ENCODE measurements at regions not wholly inside any gene's neighbourhood (a gene's known extent, or its start where the extent isn't known, plus 50 kb on each side); places are given as distances from the start of the nearest gene placed in this dataset.

DNA sequence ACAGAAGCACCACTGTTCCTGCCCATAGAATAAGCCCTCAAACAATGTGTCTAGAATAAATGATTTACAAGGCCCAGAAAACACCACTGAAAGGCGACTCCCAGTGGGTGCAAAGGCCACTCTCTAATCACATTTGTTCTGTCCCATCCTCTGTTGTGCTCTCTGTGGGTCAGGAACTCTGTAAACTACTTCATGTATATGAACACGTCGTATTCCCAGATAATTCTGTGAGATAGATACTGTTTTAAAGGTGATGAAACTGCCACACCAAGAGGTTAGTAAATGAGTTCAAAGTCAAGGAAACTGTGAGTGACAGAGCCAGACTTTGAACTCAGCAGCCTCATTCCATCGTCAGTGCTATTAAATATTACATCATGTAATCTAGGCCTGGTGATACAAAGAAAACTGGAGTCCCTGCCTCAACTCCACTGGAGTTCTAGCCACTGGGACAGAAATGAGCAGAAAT is 269.7 kb upstream of the DCC start:
- Histone ChIP-seq H4K20me1 (no peaks in the 10 kb centered on the region), H3K27me3 (no peaks in the 10 kb centered on the region), H3K4me3 (no peak overlapping the region), H3K4me1 (no peaks in the 10 kb centered on the region), H3K9ac (no peak overlapping the region), H3K4me2 (no peak overlapping the region), H3K36me3 (no peaks in the 10 kb centered on the region), H3K9me3 (replicated peaks in 1 of 11) (peaks cover 7 to 19% (median 13%) of the 10 kb centered on the region in 11 experiments; a peak in 21 of 22 replicates), H3K27ac (no peak overlapping the region)
- no peak for TF ChIP-seq Cebpa-rat (IDR thresholded peaks at IDR 0.05)

GRCh38 chr18:52077251-52077983 is 262.6 kb upstream of the DCC start:
- Histone ChIP-seq H3K4me1 (peaks cover 0 to 7% (median 0%) of the 10 kb centered on the region in 10 experiments; a peak in 1 of 20 replicates), H3K4me2 (no peak overlapping the region), H3K9ac (no peak overlapping the region), H3K27ac (no peak overlapping the region), H3K36me3 (no peaks in the 10 kb centered on the region), H3K27me3 (no peaks in the 10 kb centered on the region), H3K9me3 (replicated peaks in 1 of 11) (no peaks in the 10 kb centered on the region), H4K20me1 (no peaks in the 10 kb centered on the region), H3K4me3 (no peak overlapping the region)
- no peak for TF ChIP-seq Cebpa-rat (IDR thresholded peaks at IDR 0.05)

DNA sequence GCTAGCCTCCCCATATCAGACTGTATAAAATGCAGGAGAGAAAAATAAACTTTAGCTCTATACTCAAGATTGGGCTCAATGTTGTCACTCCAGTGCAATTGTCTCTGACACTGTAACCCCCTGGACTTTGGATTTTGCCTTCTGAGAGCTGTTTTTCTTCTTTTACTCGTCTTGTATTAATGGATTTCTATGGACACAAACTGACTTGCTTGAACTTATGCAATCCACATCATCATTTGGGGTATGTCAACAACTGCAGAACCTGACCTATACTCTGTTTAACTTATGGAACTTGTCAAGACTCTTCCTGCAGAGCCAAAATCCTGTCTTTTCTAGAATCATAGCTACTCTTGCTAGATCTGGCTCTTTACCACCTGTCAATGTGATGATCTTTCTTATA is 257.8 kb upstream of the DCC start:
- Histone ChIP-seq H3K27me3 (no peaks in the 10 kb centered on the region), H3K4me3 (no peak overlapping the region), H3K27ac (no peak overlapping the region), H4K20me1 (no peaks in the 10 kb centered on the region), H3K4me2 (no peak overlapping the region), H3K4me1 (no peaks in the 10 kb centered on the region), H3K36me3 (no peaks in the 10 kb centered on the region), H3K9ac (no peak overlapping the region), H3K9me3 (replicated peaks in 1 of 11) (no peaks in the 10 kb centered on the region)
- TF ChIP-seq Cebpa-rat (IDR thresholded peaks at IDR 0.05): no peak

DNA sequence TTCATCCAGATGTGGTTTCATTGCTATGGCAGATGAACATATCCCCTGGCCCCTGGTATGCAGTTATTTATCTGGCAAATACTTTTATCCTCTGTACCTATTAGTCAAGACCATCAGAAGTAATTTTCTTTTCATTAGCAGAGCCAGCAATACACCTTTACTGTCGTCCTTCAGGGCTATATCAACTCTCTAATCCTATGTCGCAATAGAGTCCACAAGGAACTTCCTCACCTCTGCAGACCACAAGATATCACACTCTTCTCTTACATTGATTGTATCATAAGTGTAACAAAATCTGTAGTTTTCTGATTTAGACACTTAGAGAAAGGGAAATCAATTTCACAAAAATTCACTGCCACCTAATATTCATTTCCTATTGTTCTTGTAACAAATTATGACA is 252.9 kb upstream of the DCC start:
- no peaks in the 10 kb centered on the region for H4K20me1 ChIP-seq
- no peaks in the 10 kb centered on the region for H3K27me3 ChIP-seq
- no peaks in the 10 kb centered on the region for H3K9me3 ChIP-seq (replicated peaks in 1 of 11)
- H3K4me3 ChIP-seq: no peak overlapping the region
- H3K4me1 ChIP-seq: no peaks in the 10 kb centered on the region
- H3K4me2 ChIP-seq: no peak overlapping the region
- no peak overlapping the region for H3K9ac ChIP-seq
- H3K27ac ChIP-seq: no peak overlapping the region
- TF ChIP-seq Cebpa-rat (IDR thresholded peaks at IDR 0.05): peak in 3 of 11 experiments; percentile 11 to 54 (median 37); a peak in 3 of 22 replicates
- no peaks in the 10 kb centered on the region for H3K36me3 ChIP-seq

- Histone ChIP-seq H3K27ac (no peak overlapping the region), H3K27me3 (no peaks in the 10 kb centered on the region), H3K36me3 (no peaks in the 10 kb centered on the region), H3K4me3 (no peak overlapping the region), H3K9ac (no peak overlapping the region), H4K20me1 (no peaks in the 10 kb centered on the region), H3K9me3 (replicated peaks in 1 of 11) (no peaks in the 10 kb centered on the region), H3K4me2 (no peak overlapping the region), H3K4me1 (no peaks in the 10 kb centered on the region)
- no peak for TF ChIP-seq Cebpa-rat (IDR thresholded peaks at IDR 0.05)
Measured at GRCh38 chr18:52090005-52090404, 250.0 kb upstream of the DCC start.

DNA sequence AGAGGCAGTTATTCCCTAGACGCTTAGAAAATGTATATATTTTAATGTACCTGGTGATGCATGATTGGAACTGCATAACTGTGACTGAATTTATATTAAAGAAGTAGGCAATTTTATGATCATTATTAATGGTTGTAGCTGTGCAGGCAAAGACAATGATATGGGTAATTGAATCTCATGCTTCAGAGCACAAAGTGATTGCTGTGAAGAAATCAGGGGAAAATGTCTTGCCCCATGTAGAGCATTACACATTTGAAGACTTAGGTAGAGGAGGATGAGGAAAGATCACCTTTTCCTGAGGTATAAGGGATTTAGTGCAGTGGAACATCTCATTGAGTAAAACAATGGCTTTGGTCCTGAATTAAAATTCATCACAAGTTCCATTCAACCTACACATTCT is 246.8 kb upstream of the DCC start:
- no peak for TF ChIP-seq Cebpa-rat (IDR thresholded peaks at IDR 0.05)
- no peak overlapping the region for H3K4me2 ChIP-seq

GRCh38 chr18:52118684-52119083 is 221.3 kb upstream of the DCC start:
- no peak overlapping the region for H3K4me2 ChIP-seq
- no peak overlapping the region for H3K9ac ChIP-seq
- no peak overlapping the region for H3K4me3 ChIP-seq
- H3K9me3 ChIP-seq (replicated peaks in 1 of 11): no peaks in the 10 kb centered on the region
- no peaks in the 10 kb centered on the region for H3K36me3 ChIP-seq
- no peak overlapping the region for H3K27ac ChIP-seq
- H4K20me1 ChIP-seq: no peaks in the 10 kb centered on the region
- H3K4me1 ChIP-seq: no peaks in the 10 kb centered on the region; a peak in 1 of 20 replicates
- TF ChIP-seq Cebpa-rat (IDR thresholded peaks at IDR 0.05): no peak
- H3K27me3 ChIP-seq: no peaks in the 10 kb centered on the region

More for the DNA sequence above, 246.8 kb upstream of the DCC start:
- 0 out of 22 replicates have a peak, but pooled peaks cover 0 to 2% (median 0%) of the 10 kb centered on the region in 11 experiments for H3K9me3 ChIP-seq (replicated peaks in 1 of 11)
- H3K36me3 ChIP-seq: no peaks in the 10 kb centered on the region
- no peak overlapping the region for H3K27ac ChIP-seq
- no peaks in the 10 kb centered on the region for H4K20me1 ChIP-seq
- no peaks in the 10 kb centered on the region for H3K4me1 ChIP-seq
- no peaks in the 10 kb centered on the region for H3K27me3 ChIP-seq
- no peak overlapping the region for H3K4me3 ChIP-seq
- no peak overlapping the region for H3K9ac ChIP-seq

DNA sequence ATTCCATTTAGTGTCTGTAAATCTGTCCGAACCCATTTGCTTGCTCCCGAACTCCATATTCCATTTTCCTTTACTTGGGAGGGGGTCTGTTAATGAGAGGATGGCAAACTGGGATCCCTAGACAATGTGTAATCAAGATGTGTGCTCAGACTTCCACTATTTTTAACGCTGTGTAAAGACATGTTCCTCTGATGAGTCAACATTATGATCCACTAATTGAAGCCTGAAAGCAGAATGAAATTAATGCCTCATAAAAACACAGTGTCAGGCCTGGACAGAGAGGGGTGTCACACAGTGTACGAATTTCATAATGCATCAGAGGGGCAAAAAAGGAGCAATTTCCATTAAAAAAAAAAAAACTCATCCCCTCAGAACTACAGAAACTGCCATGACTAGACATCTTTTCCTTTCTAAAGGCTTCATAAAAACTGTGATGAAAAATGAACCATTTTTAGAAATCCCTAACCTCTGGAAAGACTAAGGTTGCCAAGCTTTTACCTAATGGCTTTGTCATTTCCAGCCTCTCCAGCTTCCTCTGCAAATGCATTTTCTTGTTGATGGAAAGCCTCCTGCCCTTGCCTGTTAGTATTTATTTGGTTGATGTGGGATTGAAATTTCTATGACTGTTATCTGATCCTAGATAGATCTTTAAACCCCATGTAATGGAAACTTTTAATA is 209.2 kb upstream of the DCC start:
- Histone ChIP-seq H3K4me2 (no peak overlapping the region), H3K4me3 (no peak overlapping the region), H3K27me3 (no peaks in the 10 kb centered on the region), H3K9me3 (replicated peaks in 1 of 11) (no peaks in the 10 kb centered on the region; a peak in 1 of 22 replicates), H3K27ac (no peak overlapping the region), H3K9ac (no peak overlapping the region), H3K4me1 (no peaks in the 10 kb centered on the region), H4K20me1 (no peaks in the 10 kb centered on the region), H3K36me3 (no peaks in the 10 kb centered on the region)
- no peak for TF ChIP-seq Cebpa-rat (IDR thresholded peaks at IDR 0.05)

GRCh38 chr18:52131845-52132244 is 208.2 kb upstream of the DCC start:
- H3K27ac ChIP-seq: no peak overlapping the region
- no peaks in the 10 kb centered on the region for H3K36me3 ChIP-seq
- H3K27me3 ChIP-seq: no peaks in the 10 kb centered on the region
- TF ChIP-seq Cebpa-rat (IDR thresholded peaks at IDR 0.05): no peak
- no peak overlapping the region for H3K4me3 ChIP-seq
- H3K4me2 ChIP-seq: no peak overlapping the region
- no peak overlapping the region for H3K9ac ChIP-seq
- H3K9me3 ChIP-seq (replicated peaks in 1 of 11): peaks cover under 1 to 11% (median 7%) of the 10 kb centered on the region in 11 experiments; a peak in 12 of 22 replicates
- H3K4me1 ChIP-seq: no peaks in the 10 kb centered on the region
- no peaks in the 10 kb centered on the region for H4K20me1 ChIP-seq
